ENCODE measurements at regions not wholly inside any gene's neighbourhood (a gene's known extent, or its start where the extent isn't known, plus 50 kb on each side); places are given as distances from the start of the nearest gene placed in this dataset.

GRCh38 chr6:12576389-12576788, 140.2 kb upstream of the PHACTR1 start:
- no peak overlapping the region for H3K27ac ChIP-seq
- H3K36me3 ChIP-seq: no peaks in the 10 kb centered on the region
- H3K4me1 ChIP-seq: no peaks in the 10 kb centered on the region
- H3K9ac ChIP-seq: no peak overlapping the region
- H3K4me2 ChIP-seq: no peak overlapping the region
- H4K20me1 ChIP-seq: no peaks in the 10 kb centered on the region
- TF ChIP-seq Cebpa-rat (IDR thresholded peaks at IDR 0.05): no peak
- no peaks in the 10 kb centered on the region for H3K27me3 ChIP-seq
- H3K4me3 ChIP-seq: no peak overlapping the region
- no peaks in the 10 kb centered on the region for H3K9me3 ChIP-seq

GRCh38 chr6:12577124-12577850, 139.3 kb upstream of the PHACTR1 start:
- Histone ChIP-seq H4K20me1 (no peaks in the 10 kb centered on the region), H3K9ac (no peak overlapping the region), H3K4me1 (peaks cover 2% of the 10 kb centered on the region), H3K27ac (no peak overlapping the region), H3K4me3 (no peak overlapping the region), H3K27me3 (no peaks in the 10 kb centered on the region), H3K9me3 (no peaks in the 10 kb centered on the region), H3K4me2 (no peak overlapping the region), H3K36me3 (no peaks in the 10 kb centered on the region)
- TF ChIP-seq Cebpa-rat (IDR thresholded peaks at IDR 0.05): no peak

GRCh38 chr6:12578097-12578496, 138.5 kb upstream of the PHACTR1 start:
- no peaks in the 10 kb centered on the region for H3K27me3 ChIP-seq
- no peak overlapping the region for H3K4me2 ChIP-seq
- no peak overlapping the region for H3K27ac ChIP-seq
- H3K9me3 ChIP-seq: no peaks in the 10 kb centered on the region
- no peaks in the 10 kb centered on the region for H4K20me1 ChIP-seq
- H3K4me1 ChIP-seq: peaks cover 9% of the 10 kb centered on the region
- no peak for TF ChIP-seq Cebpa-rat (IDR thresholded peaks at IDR 0.05)
- no peak overlapping the region for H3K4me3 ChIP-seq
- no peaks in the 10 kb centered on the region for H3K36me3 ChIP-seq
- H3K9ac ChIP-seq: no peak overlapping the region

- no peak for TF ChIP-seq Cebpa-rat (IDR thresholded peaks at IDR 0.05)
- peaks cover 9% of the 10 kb centered on the region for H3K4me1 ChIP-seq
- H3K4me2 ChIP-seq: no peak overlapping the region
- H3K27ac ChIP-seq: no peak overlapping the region
- no peaks in the 10 kb centered on the region for H3K9me3 ChIP-seq
- H3K36me3 ChIP-seq: no peaks in the 10 kb centered on the region
- H3K9ac ChIP-seq: no peak overlapping the region
- no peaks in the 10 kb centered on the region for H4K20me1 ChIP-seq
- no peaks in the 10 kb centered on the region for H3K27me3 ChIP-seq
- no peak overlapping the region for H3K4me3 ChIP-seq
Measured at GRCh38 chr6:12578751-12579150, 137.8 kb upstream of the PHACTR1 start.

- Histone ChIP-seq H3K9ac (no peak overlapping the region), H4K20me1 (no peaks in the 10 kb centered on the region), H3K9me3 (no peaks in the 10 kb centered on the region), H3K4me1 (peaks cover 9% of the 10 kb centered on the region), H3K27ac (no peak overlapping the region), H3K4me3 (no peak overlapping the region), H3K4me2 (no peak overlapping the region), H3K36me3 (no peaks in the 10 kb centered on the region), H3K27me3 (no peaks in the 10 kb centered on the region)
- TF ChIP-seq Cebpa-rat (IDR thresholded peaks at IDR 0.05): no peak
Measured at GRCh38 chr6:12580290-12580689, 136.3 kb upstream of the PHACTR1 start.

- Histone ChIP-seq H3K27me3 (no peaks in the 10 kb centered on the region), H3K9ac (no peak overlapping the region), H3K4me1 (peaks cover 9% of the 10 kb centered on the region), H3K9me3 (no peaks in the 10 kb centered on the region), H3K4me2 (no peak overlapping the region), H3K4me3 (no peak overlapping the region), H4K20me1 (no peaks in the 10 kb centered on the region), H3K36me3 (no peaks in the 10 kb centered on the region), H3K27ac (no peak overlapping the region)
- no peak for TF ChIP-seq Cebpa-rat (IDR thresholded peaks at IDR 0.05)
Measured at GRCh38 chr6:12582421-12583110, 134.0 kb upstream of the PHACTR1 start.

- H4K20me1 ChIP-seq: no peaks in the 10 kb centered on the region
- no peaks in the 10 kb centered on the region for H3K9me3 ChIP-seq
- H3K36me3 ChIP-seq: no peaks in the 10 kb centered on the region
- no peak for TF ChIP-seq Cebpa-rat (IDR thresholded peaks at IDR 0.05)
- no peaks in the 10 kb centered on the region for H3K27me3 ChIP-seq
- H3K27ac ChIP-seq: no peak overlapping the region
- no peak overlapping the region for H3K9ac ChIP-seq
- no peak overlapping the region for H3K4me3 ChIP-seq
- H3K4me2 ChIP-seq: no peak overlapping the region
- peaks cover 9% of the 10 kb centered on the region for H3K4me1 ChIP-seq
Measured at GRCh38 chr6:12584631-12585405, 131.7 kb upstream of the PHACTR1 start.

GRCh38 chr6:12585497-12585958, 131.0 kb upstream of the PHACTR1 start:
- Histone ChIP-seq H3K9ac (no peak overlapping the region), H3K27me3 (no peaks in the 10 kb centered on the region), H3K27ac (no peak overlapping the region), H3K4me1 (peaks cover 9% of the 10 kb centered on the region), H3K9me3 (no peaks in the 10 kb centered on the region), H4K20me1 (no peaks in the 10 kb centered on the region), H3K4me2 (no peak overlapping the region), H3K36me3 (no peaks in the 10 kb centered on the region), H3K4me3 (no peak overlapping the region)
- TF ChIP-seq Cebpa-rat (IDR thresholded peaks at IDR 0.05): no peak

- no peaks in the 10 kb centered on the region for H3K9me3 ChIP-seq
- TF ChIP-seq Cebpa-rat (IDR thresholded peaks at IDR 0.05): no peak
- no peaks in the 10 kb centered on the region for H3K27me3 ChIP-seq
- H3K4me3 ChIP-seq: no peak overlapping the region
- H3K9ac ChIP-seq: no peak overlapping the region
- H3K4me2 ChIP-seq: no peak overlapping the region
- no peak overlapping the region for H3K27ac ChIP-seq
- peaks cover 9% of the 10 kb centered on the region for H3K4me1 ChIP-seq
- no peaks in the 10 kb centered on the region for H4K20me1 ChIP-seq
- no peaks in the 10 kb centered on the region for H3K36me3 ChIP-seq
Measured at GRCh38 chr6:12586721-12587480, 129.7 kb upstream of the PHACTR1 start.

Measured in BLaER1 (cell line).